PC-9 (cell line): ENCODE measurements at regions not wholly inside any gene's neighbourhood (a gene's known extent, or its start where the extent isn't known, plus 50 kb on each side); places are given as distances from the start of the nearest gene placed in this dataset.

Experiments
- BruUV-seq: library from RNA; stranded (reverse); fragments of 400-500 nt; replicated peaks from 2 replicates; lab custom pipeline; 2021; lab: Mats Ljungman, UMichigan
- CTCF ChIA-PET: fragments of 300-600 bp; sonication (Branson Sonifier 250); formaldehyde crosslinking; loops from one replicate; lab custom pipeline; 2022; ENCODE audit warnings: antibody characterized with exemption; lab: Charles Lee
- POLR2A ChIA-PET: fragments of 300-600 bp; sonication (Branson Sonifier 250); formaldehyde crosslinking; loops from one replicate; lab custom pipeline; 2022; ENCODE audit warnings: antibody characterized with exemption; ENCODE audit not compliant: unreplicated experiment; lab: Charles Lee
- DNase-seq, 2 experiments: peaks; one replicate each; pipeline versions ENCODE4 v3.0.0 to v3.0.0-alpha.2; 2015 to 2022; ENCODE audit warnings: mixed read lengths in 1 of 2
- H2AFZ ChIP-seq: fragments of 200-600 bp; sonication (generic); 2 replicates; pipeline ENCODE4 v1.8.1; 2017; ENCODE audit warnings: antibody characterized with exemption
- H3F3A ChIP-seq: fragments of 200-600 bp; sonication (generic); 2 replicates; pipeline ENCODE4 v1.8.1; 2017; ENCODE audit warnings: antibody characterized with exemption, mild to moderate bottlenecking, low read depth; ENCODE audit not compliant: insufficient read depth
- H3K27ac ChIP-seq: fragments of 200-600 bp; sonication (generic); 2 replicates; pipeline ENCODE4 v1.6.1; 2016; ENCODE audit warnings: mixed run types
- H3K27me3 ChIP-seq: fragments of 200-600 bp; sonication (generic); 2 replicates; pipeline ENCODE4 v1.6.1; 2016; ENCODE audit warnings: low read depth, mixed run types; ENCODE audit not compliant: insufficient read depth
- H3K36me3 ChIP-seq: fragments of 200-600 bp; sonication (generic); 2 replicates; pipeline ENCODE4 v1.6.1; 2016; ENCODE audit warnings: low read depth, mixed run types
- H3K4me1 ChIP-seq: fragments of 200-600 bp; sonication (generic); replicated peaks from 2 replicates; pipeline ENCODE4 v1.6.1; 2016; ENCODE audit warnings: mixed run types; ENCODE audit not compliant: insufficient read depth
- H3K4me2 ChIP-seq: fragments of 200-600 bp; sonication (generic); 2 replicates; pipeline ENCODE4 v1.6.1; 2017; ENCODE audit warnings: mixed run types
- H3K4me3 ChIP-seq: fragments of 200-600 bp; sonication (generic); 2 replicates; pipeline ENCODE4 v1.6.1; 2016; ENCODE audit warnings: mixed run types
- H3K79me2 ChIP-seq: fragments of 200-600 bp; sonication (generic); 2 replicates; pipeline ENCODE4 v1.6.1; 2017; ENCODE audit warnings: low read depth, mixed run types
- H3K9me2 ChIP-seq: fragments of 200-600 bp; sonication (generic); 2 replicates; pipeline ENCODE4 v1.8.1; 2017; ENCODE audit warnings: mild to moderate bottlenecking; ENCODE audit not compliant: insufficient read depth
- H3K9me3 ChIP-seq: fragments of 200-600 bp; sonication (generic); 2 replicates; pipeline ENCODE4 v1.8.1; 2016; ENCODE audit warnings: low read depth; ENCODE audit not compliant: insufficient read depth
- H4K20me1 ChIP-seq: fragments of 200-600 bp; sonication (generic); 2 replicates; pipeline ENCODE4 v1.8.1; 2017; ENCODE audit not compliant: insufficient read depth
- EZH2 ChIP-seq: fragments of 200-600 bp; sonication (generic); IDR thresholded peaks from 2 replicates; pipeline ENCODE4 v1.8.0; 2017; ENCODE audit warnings: antibody characterized with exemption, low read depth
- intact Hi-C: fragments of 100-400 bp; cut with micrococcal nuclease; formaldehyde crosslinking; loops from one replicate; pipeline ENCODE4 v1.10.0; 2022; ENCODE audit not compliant: unreplicated experiment
- TF ChIP-seq, protein P1 (sequence below): fragments of 200-600 bp; sonication (generic); conservative IDR thresholded peaks from 2 replicates; pipeline ENCODE4 v1.6.1; 2017; ENCODE audit warnings: mixed run types, antibody characterized with exemption, mild to moderate bottlenecking, moderate library complexity

DNA sequence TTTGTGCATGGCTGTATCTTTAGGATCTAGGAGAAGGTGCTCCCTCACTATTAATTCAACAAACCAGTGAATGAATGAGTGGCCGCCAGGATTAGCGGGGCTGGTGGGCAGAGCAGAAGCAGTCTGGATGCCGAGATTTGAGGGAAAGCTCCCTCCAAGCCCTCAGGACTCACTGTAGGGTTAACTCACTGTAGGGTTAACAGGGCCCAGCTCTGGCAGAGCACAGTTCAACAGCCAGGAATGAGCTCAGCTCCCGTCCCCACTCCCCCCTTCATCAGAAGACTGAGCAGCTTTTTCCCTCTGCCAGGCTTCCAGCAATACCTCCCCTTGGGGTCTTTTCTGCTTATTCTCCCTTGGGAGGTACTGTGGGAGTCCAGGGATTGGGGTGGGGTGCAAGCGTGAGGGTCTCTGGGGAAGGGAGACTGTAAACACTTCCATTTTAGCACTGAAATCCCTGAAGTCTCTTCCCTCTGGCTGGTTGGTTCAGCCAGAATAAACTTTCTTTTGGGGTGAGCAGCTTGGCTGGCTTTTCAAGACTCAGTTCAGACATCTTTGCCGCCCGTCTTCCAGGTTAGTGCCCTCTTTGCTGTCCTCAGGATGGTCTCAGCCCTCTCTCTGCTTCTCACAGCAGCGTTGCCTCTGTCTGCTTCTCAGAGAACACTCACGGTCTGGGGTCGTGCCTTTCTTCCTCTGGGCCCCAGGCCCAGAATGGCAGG lies 53.7 kb upstream of the WSB1 start:
- H3K9me2 ChIP-seq, result no peaks in the 10 kb centered on the region
- intact Hi-C loops, result loop anchor here (2.0 to 10.0 kb wide), 3 partner anchors 113 to 255 kb away; partner anchors contain the start of gene KSR1
- H3K79me2 ChIP-seq, result no peaks in the 10 kb centered on the region
- H3K4me3 ChIP-seq, result no peak overlapping the region
- DNase-seq, result no peak
- no peak for TF ChIP-seq EZH2
- TF ChIP-seq, protein P1, sequence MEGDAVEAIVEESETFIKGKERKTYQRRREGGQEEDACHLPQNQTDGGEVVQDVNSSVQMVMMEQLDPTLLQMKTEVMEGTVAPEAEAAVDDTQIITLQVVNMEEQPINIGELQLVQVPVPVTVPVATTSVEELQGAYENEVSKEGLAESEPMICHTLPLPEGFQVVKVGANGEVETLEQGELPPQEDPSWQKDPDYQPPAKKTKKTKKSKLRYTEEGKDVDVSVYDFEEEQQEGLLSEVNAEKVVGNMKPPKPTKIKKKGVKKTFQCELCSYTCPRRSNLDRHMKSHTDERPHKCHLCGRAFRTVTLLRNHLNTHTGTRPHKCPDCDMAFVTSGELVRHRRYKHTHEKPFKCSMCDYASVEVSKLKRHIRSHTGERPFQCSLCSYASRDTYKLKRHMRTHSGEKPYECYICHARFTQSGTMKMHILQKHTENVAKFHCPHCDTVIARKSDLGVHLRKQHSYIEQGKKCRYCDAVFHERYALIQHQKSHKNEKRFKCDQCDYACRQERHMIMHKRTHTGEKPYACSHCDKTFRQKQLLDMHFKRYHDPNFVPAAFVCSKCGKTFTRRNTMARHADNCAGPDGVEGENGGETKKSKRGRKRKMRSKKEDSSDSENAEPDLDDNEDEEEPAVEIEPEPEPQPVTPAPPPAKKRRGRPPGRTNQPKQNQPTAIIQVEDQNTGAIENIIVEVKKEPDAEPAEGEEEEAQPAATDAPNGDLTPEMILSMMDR, result no peak
- H3K4me1 ChIP-seq, result peaks cover 68% of the 10 kb centered on the region
- H3F3A ChIP-seq, result peaks cover 22% of the 10 kb centered on the region
- ChIA-PET CTCF (interaction anchor here (0.7 to 0.9 kb wide), 2 partner anchors 14 to 356 kb away, joined by 3 to 6 read pairs; no protein-coding TSS in a partner anchor), POLR2A (no interaction called here)
- H3K4me2 ChIP-seq, result peak overlapping the region; percentile 67
- no peaks in the 10 kb centered on the region for H4K20me1 ChIP-seq
- H3K27ac ChIP-seq, result peak overlapping the region; percentile 71
- no peaks in the 10 kb centered on the region for H3K9me3 ChIP-seq
- no TSS peak for BruUV-seq
- H2AFZ ChIP-seq, result no peak overlapping the region
- H3K27me3 ChIP-seq, result no peaks in the 10 kb centered on the region
- H3K36me3 ChIP-seq, result no peaks in the 10 kb centered on the region

DNA sequence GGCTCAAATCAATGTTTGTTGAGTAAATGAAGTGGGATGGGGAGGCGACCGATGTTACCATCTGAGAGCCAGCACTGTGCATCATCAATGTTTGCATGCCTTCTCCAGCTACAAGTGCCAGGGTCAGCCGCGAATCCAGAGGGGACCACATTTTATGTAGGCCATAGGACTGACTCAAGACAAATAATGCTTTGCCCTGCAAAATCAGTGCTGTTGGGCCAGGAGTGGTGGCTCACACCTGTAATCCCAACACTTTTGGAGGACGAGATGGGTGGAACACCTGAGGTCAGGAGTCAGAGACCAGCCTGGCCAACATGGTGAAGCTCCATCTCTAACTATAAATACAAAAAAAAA lies 53.1 kb upstream of the WSB1 start:
- BruUV-seq, result no TSS peak
- peaks cover 28% of the 10 kb centered on the region for H3F3A ChIP-seq
- no peaks in the 10 kb centered on the region for H3K9me2 ChIP-seq
- peak overlapping the region; percentile 71 for H3K27ac ChIP-seq
- H3K27me3 ChIP-seq, result no peaks in the 10 kb centered on the region
- no peaks in the 10 kb centered on the region for H4K20me1 ChIP-seq
- H2AFZ ChIP-seq, result no peak overlapping the region
- peaks cover 73% of the 10 kb centered on the region for H3K4me1 ChIP-seq
- H3K79me2 ChIP-seq, result no peaks in the 10 kb centered on the region
- TF ChIP-seq, protein P1, result no peak
- no peak for TF ChIP-seq EZH2
- intact Hi-C loops, result loop anchor here (1.0 to 10.0 kb wide), 5 partner anchors 54 to 254 kb away; partner anchors contain the start of genes KSR1 and WSB1
- H3K36me3 ChIP-seq, result no peaks in the 10 kb centered on the region
- ChIA-PET CTCF (interaction anchor here (0.6 to 1.0 kb wide), 6 partner anchors 14 to 359 kb away, joined by 3 to 26 read pairs (median 5); no protein-coding TSS in a partner anchor), POLR2A (interaction anchor here (0.6 kb wide), 1 partner anchor 54 kb away, joined by 3 read pairs; no protein-coding TSS in a partner anchor)
- H3K4me2 ChIP-seq, result peak overlapping the region; percentile 67
- DNase-seq, result peak in 1 of 2 experiments; percentile 68
- no peaks in the 10 kb centered on the region for H3K9me3 ChIP-seq
- peak overlapping the region; percentile 13; the same call in 1 of the 2 replicates for H3K4me3 ChIP-seq

DNA sequence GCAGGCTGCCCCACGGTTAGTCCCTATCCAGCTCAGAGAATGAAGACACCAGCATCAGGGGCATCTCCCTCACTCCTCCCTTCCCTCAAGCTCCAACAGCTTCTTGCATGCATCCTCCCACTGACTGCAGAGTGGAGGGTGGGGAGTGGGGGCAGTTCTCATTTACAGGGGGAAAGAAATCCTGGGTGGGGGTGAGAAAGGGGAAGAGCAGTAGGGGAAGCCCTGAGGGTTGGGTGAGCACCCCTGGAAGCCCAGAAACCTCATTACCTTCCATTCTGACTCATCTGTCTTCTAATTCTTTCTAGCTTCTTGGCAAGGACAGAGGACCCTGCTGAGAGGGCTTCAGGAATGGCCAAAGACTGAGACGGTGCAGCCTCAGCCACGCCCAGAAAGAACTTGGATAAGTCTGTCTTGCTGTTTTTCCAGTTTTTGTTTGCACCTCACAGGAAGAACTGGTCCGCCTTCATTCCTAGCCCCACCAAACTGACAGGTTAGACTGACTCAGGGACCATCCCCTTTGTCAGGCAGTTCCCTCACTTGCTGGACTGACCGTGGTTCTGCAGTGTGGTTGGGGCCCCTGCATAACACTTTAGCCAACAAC lies 52.5 kb upstream of the WSB1 start:
- CTCF ChIA-PET, result interaction anchor here (0.6 to 1.0 kb wide), 5 partner anchors 15 to 358 kb away, joined by 3 to 26 read pairs (median 6); no protein-coding TSS in a partner anchor

More for the DNA sequence above, 52.5 kb upstream of the WSB1 start:
- Histone ChIP-seq H4K20me1 (no peaks in the 10 kb centered on the region), H3K79me2 (no peaks in the 10 kb centered on the region), H3K4me3 (peak overlapping the region; percentile 13; the same call in 1 of the 2 replicates), H3K9me2 (no peaks in the 10 kb centered on the region), H3K9me3 (no peaks in the 10 kb centered on the region), H2AFZ (no peak overlapping the region), H3K27ac (peak overlapping the region; percentile 71), H3K27me3 (no peaks in the 10 kb centered on the region), H3K4me2 (peak overlapping the region; percentile 68), H3K4me1 (peaks cover 80% of the 10 kb centered on the region), H3K36me3 (no peaks in the 10 kb centered on the region), H3F3A (peaks cover 30% of the 10 kb centered on the region)
- POLR2A ChIA-PET, result interaction anchor here (0.6 kb wide), 1 partner anchor 53 kb away, joined by 3 read pairs; no protein-coding TSS in a partner anchor
- no peak for TF ChIP-seq EZH2
- TF ChIP-seq, protein P1, result no peak
- DNase-seq, result peak; percentile 92 to 99
- intact Hi-C loops, result loop anchor here (1.0 to 10.0 kb wide), 5 partner anchors 53 to 253 kb away; partner anchors contain the start of genes KSR1 and WSB1
- BruUV-seq, result no TSS peak
